MCF 10A (cell line): ENCODE measurements at regions not wholly inside any gene's neighbourhood (a gene's known extent, or its start where the extent isn't known, plus 50 kb on each side); places are given as distances from the start of the nearest gene placed in this dataset.
"Not testable (repeated sequence)": the region's sequence is repeated elsewhere in the genome, so short reads cannot be mapped to it uniquely, and the experiment has no call there.

Experiments
- BruUV-seq: library from RNA; stranded (reverse); fragments of 400-500 nt; replicated peaks from 2 replicates; lab custom pipeline; 2021; lab: Mats Ljungman, UMichigan
- CTCF ChIA-PET: fragments of 300-600 bp; sonication (Branson Sonifier 250); formaldehyde crosslinking; extraction: SDS; loops from one replicate; lab custom pipeline; 2021; ENCODE audit warnings: antibody characterized with exemption, inconsistent platforms; lab: Yijun Ruan, JAX
- POLR2A ChIA-PET: fragments of 300-600, 350-650 bp; sonication (Branson Sonifier 250); formaldehyde crosslinking; extraction: SDS; loops from one replicate; lab custom pipeline; 2020; ENCODE audit warnings: antibody characterized with exemption, inconsistent platforms; lab: Yijun Ruan, JAX
- DNase-seq: peaks from one replicate; pipeline ENCODE4 v3.0.0-alpha.2; 2018; ENCODE audit not compliant: unreplicated experiment
- H3K27ac Mint-ChIP-seq: one replicate; pipeline ENCODE4 v1.8.0; 2022; ENCODE audit warnings: mild to moderate bottlenecking, low read depth, mixed read lengths; ENCODE audit not compliant: unreplicated experiment
- H3K27me3 Mint-ChIP-seq: one replicate; pipeline ENCODE4 v1.8.0; 2022; ENCODE audit warnings: mixed read lengths; ENCODE audit not compliant: insufficient read depth, unreplicated experiment
- H3K36me3 Mint-ChIP-seq: one replicate; pipeline ENCODE4 v1.8.0; 2022; ENCODE audit warnings: mild to moderate bottlenecking, moderate library complexity, mixed read lengths; ENCODE audit not compliant: insufficient read depth, unreplicated experiment
- H3K4me1 Mint-ChIP-seq: one replicate; pipeline ENCODE4 v1.8.0; 2022; ENCODE audit warnings: mixed read lengths; ENCODE audit not compliant: insufficient read depth, unreplicated experiment
- H3K4me3 Mint-ChIP-seq: one replicate; pipeline ENCODE4 v1.8.0; 2022; ENCODE audit warnings: mild to moderate bottlenecking, moderate library complexity, mixed read lengths; ENCODE audit not compliant: unreplicated experiment
- H3K9me3 Mint-ChIP-seq: one replicate; pipeline ENCODE4 v1.8.0; 2022; ENCODE audit warnings: mixed read lengths; ENCODE audit not compliant: unreplicated experiment
- intact Hi-C: fragments of 100-400 bp; cut with micrococcal nuclease; formaldehyde crosslinking; loops from 2 replicates; pipeline ENCODE4 v1.14.1; 2022
- TF ChIP-seq, protein P1 (sequence below): fragments of 200-600 bp; IDR thresholded peaks from one replicate; pipeline ENCODE4 v1.8.0; 2022; ENCODE audit warnings: antibody characterized with exemption, mild to moderate bottlenecking; ENCODE audit not compliant: unreplicated experiment

DNA sequence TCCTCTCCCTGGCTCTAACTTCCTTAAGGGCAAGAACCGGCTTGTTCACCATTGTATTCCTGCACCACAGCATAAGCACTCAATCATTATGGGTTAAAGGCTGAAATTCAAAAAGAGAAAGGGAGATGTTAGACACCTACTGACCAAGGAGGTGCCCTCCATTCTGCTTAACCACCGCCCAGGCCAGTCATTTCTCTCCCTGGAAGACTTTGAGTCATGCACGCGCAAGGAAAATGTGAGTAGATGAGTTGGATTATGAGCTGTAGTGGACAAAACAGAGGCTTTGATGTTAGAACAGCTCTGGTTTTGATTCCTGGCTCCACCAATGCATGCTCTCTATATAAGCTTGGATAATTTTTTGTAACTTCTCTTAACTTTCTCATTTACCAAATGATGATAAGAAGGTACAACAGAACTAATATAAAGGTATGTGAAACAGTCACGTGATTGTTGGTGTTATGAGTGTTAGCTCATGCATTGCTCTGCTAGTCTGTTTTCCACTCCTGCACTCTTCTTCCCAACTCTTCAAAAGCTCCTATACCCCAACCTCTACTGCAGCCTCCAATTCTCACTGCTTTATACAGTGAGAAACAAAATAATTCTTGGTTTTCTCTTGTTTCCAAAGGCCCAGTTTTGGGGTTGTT is 148.4 kb upstream of the ATP11B start:
- peaks cover 8% of the 10 kb centered on the region for H3K9me3 Mint-ChIP-seq
- ChIA-PET POLR2A (interaction anchor here (0.6 to 1.3 kb wide), 3 partner anchors 12 to 162 kb away, joined by 3 to 6 read pairs (median 4); no protein-coding TSS in a partner anchor), CTCF (interaction anchor here (0.5 kb wide), 1 partner anchor 398 kb away, joined by 3 read pairs; no protein-coding TSS in a partner anchor)
- no peak overlapping the region for H3K4me3 Mint-ChIP-seq
- peaks cover 5% of the 10 kb centered on the region for H3K4me1 Mint-ChIP-seq
- no peaks in the 10 kb centered on the region for H3K36me3 Mint-ChIP-seq
- TF ChIP-seq, protein P1, sequence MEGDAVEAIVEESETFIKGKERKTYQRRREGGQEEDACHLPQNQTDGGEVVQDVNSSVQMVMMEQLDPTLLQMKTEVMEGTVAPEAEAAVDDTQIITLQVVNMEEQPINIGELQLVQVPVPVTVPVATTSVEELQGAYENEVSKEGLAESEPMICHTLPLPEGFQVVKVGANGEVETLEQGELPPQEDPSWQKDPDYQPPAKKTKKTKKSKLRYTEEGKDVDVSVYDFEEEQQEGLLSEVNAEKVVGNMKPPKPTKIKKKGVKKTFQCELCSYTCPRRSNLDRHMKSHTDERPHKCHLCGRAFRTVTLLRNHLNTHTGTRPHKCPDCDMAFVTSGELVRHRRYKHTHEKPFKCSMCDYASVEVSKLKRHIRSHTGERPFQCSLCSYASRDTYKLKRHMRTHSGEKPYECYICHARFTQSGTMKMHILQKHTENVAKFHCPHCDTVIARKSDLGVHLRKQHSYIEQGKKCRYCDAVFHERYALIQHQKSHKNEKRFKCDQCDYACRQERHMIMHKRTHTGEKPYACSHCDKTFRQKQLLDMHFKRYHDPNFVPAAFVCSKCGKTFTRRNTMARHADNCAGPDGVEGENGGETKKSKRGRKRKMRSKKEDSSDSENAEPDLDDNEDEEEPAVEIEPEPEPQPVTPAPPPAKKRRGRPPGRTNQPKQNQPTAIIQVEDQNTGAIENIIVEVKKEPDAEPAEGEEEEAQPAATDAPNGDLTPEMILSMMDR: no peak
- no peak for DNase-seq
- H3K27me3 Mint-ChIP-seq: no peaks in the 10 kb centered on the region
- H3K27ac Mint-ChIP-seq: no peak overlapping the region
- no TSS peak for BruUV-seq
- intact Hi-C loops: no loop called here

DNA sequence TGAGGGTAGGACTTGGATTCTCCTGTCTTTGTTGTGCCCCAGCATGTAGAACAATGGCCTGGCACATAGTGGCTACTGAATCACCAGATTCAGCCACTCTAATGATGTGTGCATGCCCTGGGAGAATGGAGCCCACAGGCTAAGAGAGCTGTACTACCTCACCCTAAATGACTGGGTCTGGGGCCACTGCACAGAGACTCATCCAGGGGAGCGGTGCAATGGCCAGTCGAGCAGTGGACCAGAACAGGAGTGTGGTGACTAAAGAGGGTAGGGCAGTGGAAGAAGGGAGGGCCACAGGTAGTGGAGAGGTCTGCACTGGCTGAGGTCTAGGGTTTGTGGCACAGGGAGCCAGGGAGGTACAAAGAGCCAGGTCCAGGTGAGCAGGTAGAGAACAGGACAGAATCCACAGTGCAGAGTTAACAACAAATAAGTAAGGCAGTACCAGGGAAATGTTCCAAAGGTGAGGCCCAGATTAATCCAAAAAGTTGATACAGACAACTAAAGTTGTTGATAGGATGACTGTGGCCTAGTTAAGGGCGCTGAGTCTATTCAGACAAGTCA is 142.7 kb upstream of the ATP11B start:
- TF ChIP-seq, protein P1: no peak
- H3K27me3 Mint-ChIP-seq: no peaks in the 10 kb centered on the region
- H3K4me1 Mint-ChIP-seq: no peaks in the 10 kb centered on the region
- ChIA-PET CTCF (interaction anchor here (0.6 to 1.9 kb wide), 3 partner anchors 13 to 34 kb away, joined by 3 to 7 read pairs (median 3); no protein-coding TSS in a partner anchor), POLR2A (interaction anchor here (0.5 kb wide), 1 partner anchor 225 kb away, joined by 3 read pairs; no protein-coding TSS in a partner anchor)
- H3K9me3 Mint-ChIP-seq: no peaks in the 10 kb centered on the region
- no peak for DNase-seq
- intact Hi-C loops: no loop called here
- no peak overlapping the region for H3K27ac Mint-ChIP-seq
- no peaks in the 10 kb centered on the region for H3K36me3 Mint-ChIP-seq
- BruUV-seq: no TSS peak
- no peak overlapping the region for H3K4me3 Mint-ChIP-seq

DNA sequence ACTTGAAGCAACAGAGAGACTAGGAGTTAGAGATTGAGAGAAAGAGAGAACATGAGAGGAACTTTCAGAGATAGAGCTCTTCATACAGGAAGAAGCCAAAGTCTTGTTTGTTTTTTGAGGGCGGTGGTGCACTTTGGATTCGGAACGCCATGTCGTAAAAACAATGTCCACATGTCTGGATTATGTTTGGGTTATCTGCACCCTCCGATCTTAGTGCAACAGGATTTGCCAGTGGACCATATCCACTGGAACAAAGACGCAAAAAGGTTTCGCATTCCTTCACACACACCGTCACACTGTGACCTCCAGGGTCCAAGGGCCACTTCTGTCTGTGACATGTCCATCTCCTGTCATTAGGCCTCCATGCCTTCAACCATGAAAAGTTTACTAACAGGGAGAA is 141.8 kb upstream of the ATP11B start:
- TF ChIP-seq, protein P1: no peak
- Mint-ChIP-seq H3K36me3 (no peaks in the 10 kb centered on the region), H3K4me3 (no peak overlapping the region), H3K27ac (no peak overlapping the region), H3K27me3 (no peaks in the 10 kb centered on the region), H3K4me1 (peaks cover 5% of the 10 kb centered on the region), H3K9me3 (no peaks in the 10 kb centered on the region)
- ChIA-PET CTCF (interaction anchor here (0.5 to 0.6 kb wide), 3 partner anchors 13 to 1849 kb away, joined by 3 read pairs; no protein-coding TSS in a partner anchor), POLR2A (interaction anchor here (0.7 kb wide), 1 partner anchor 398 kb away, joined by 3 read pairs; no protein-coding TSS in a partner anchor)
- DNase-seq: no peak
- intact Hi-C loops: no loop called here
- BruUV-seq: no TSS peak

DNA sequence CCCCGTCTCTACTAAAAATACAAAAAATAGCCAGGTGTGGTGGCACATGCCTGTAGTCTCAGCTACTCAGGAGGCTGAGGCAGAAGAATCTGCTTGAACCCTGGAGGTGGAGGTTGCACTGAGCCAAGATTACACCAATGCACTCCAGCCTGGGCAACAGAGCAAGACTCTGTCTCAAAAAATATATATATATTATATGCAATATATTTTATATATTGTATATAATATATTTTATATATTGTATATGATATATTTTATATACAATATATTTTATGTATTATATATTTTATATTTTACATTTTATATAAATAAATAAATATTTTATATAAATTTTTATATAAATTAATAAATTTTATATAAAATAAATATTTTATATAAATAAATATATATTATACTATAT is 140.2 kb upstream of the ATP11B start:
- H3K4me1 Mint-ChIP-seq, H3K9me3 Mint-ChIP-seq, intact Hi-C loops, DNase-seq, BruUV-seq, H3K27ac Mint-ChIP-seq, CTCF ChIA-PET, H3K27me3 Mint-ChIP-seq, H3K36me3 Mint-ChIP-seq, H3K4me3 Mint-ChIP-seq: not testable (repeated sequence)
- POLR2A ChIA-PET: interaction anchor here (1.0 kb wide), 1 partner anchor 16 kb away, joined by 3 read pairs; no protein-coding TSS in a partner anchor
